ENCODE measurements at regions not wholly inside any gene's neighbourhood (a gene's known extent, or its start where the extent isn't known, plus 50 kb on each side); places are given as distances from the start of the nearest gene placed in this dataset.

DNA sequence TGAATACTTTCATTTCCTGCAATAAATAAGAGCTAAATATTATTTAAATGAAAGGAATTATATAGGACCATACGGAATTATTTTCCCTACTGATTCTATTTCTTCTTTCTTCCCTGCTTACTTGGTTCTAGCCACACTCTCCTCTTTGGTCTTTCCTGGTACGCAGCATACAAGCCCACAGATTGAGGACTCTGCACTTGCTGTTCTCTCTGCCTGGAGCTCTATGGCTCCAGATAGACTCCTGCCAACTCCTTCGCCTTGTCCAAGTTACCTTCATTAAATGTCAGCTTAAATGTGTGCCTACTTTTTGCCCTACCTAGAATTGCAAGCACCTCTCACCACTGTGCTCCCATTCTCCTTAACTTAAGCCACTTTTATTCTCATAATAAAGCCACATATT, 203.4 kb downstream of the MDFIC start:
- TF ChIP-seq EZH2phosphoT487 (IDR thresholded peaks at IDR 0.05; ENCODE audit: insufficient read depth, low read depth) (no peak), EZH2 (IDR thresholded peaks at IDR 0.05; ENCODE audit: insufficient read depth, poor library complexity, severe bottlenecking) (no peak)

All from GM23248 (cell line).